Breast epithelium (tissue), 4 donors: ENCODE measurements at regions not wholly inside any gene's neighbourhood (a gene's known extent, or its start where the extent isn't known, plus 50 kb on each side); places are given as distances from the start of the nearest gene placed in this dataset.

ENCODE experiments used
- DNase-seq, 2 donors: peaks; one replicate each; pipeline ENCODE4 v3.0.0-alpha.2; 2019; ENCODE audit warnings: low spot score in 2 of 2
- H3K27ac ChIP-seq, 2 donors: fragments of 200-600 bp; sonication (generic) in 1 of 2; one replicate each; pipeline ENCODE4 v1.5.1; 2016 to 2019; ENCODE audit warnings: mild to moderate bottlenecking in 1 of 2
- H3K27me3 ChIP-seq, 2 donors: fragments of 200-600 bp; sonication (generic) in 1 of 2; one replicate each; pipeline versions ENCODE4 v1.5.1 to v1.6.0; 2017 to 2019; ENCODE audit warnings: control low read depth in 1 of 2, mild to moderate bottlenecking in 1 of 2
- H3K36me3 ChIP-seq: fragments of 200-600 bp; one replicate; pipeline ENCODE4 v1.5.1; 2019
- H3K4me1 ChIP-seq, 2 donors: fragments of 200-600 bp; sonication (generic); one replicate each; pipeline ENCODE4 v1.5.1; 2016 to 2019; ENCODE audit warnings: control low read depth in 1 of 2
- H3K4me3 ChIP-seq, 3 donors: fragments of 200-600 bp; sonication (generic); 1 replicate in 2 of 3; 2 replicates in 1 of 3; pipeline ENCODE4 v1.5.1; 2016 to 2019; ENCODE audit warnings: mild to moderate bottlenecking in 3 of 3, moderate library complexity in 2 of 3
- H3K9me3 ChIP-seq, 2 donors: fragments of 200-600 bp; sonication (generic) in 1 of 2; one replicate each; pipeline ENCODE4 v1.5.1; 2016 to 2019; ENCODE audit warnings: control low read depth in 1 of 2
- CTCF ChIP-seq, 3 donors: fragments of 450-650 bp; IDR thresholded peaks; one replicate each; pipeline ENCODE4 v1.5.1; 2016 to 2017; ENCODE audit warnings: antibody characterized with exemption in 3 of 3, mild to moderate bottlenecking in 3 of 3, moderate library complexity in 3 of 3
- POLR2A ChIP-seq: fragments of 450-650 bp; IDR thresholded peaks from one replicate; pipeline ENCODE4 v1.6.1; 2016; ENCODE audit warnings: antibody characterized with exemption, mild to moderate bottlenecking, moderate library complexity
- POLR2AphosphoS5 ChIP-seq, 3 donors: sonication (generic); formaldehyde crosslinking; IDR thresholded peaks; one replicate each; pipeline ENCODE4 v1.6.1; 2017; ENCODE audit warnings: antibody characterized with exemption in 3 of 3
- intact Hi-C: fragments of 100-400 bp; cut with DNase I; formaldehyde crosslinking; loops from one replicate; pipeline ENCODE4 v1.15.1; 2023; ENCODE audit warnings: low total_unique reads

- DNase-seq, result no peak
- Histone ChIP-seq H3K9me3 (no peaks in the 10 kb centered on the region), H3K27me3 (no peaks in the 10 kb centered on the region), H3K4me3 (no peak overlapping the region), H3K36me3 (no peaks in the 10 kb centered on the region), H3K27ac (no peak overlapping the region), H3K4me1 (no peaks in the 10 kb centered on the region)
- intact Hi-C loops, result no loop called here
- TF ChIP-seq POLR2AphosphoS5 (IDR thresholded peaks at IDR 0.05) (no peak), POLR2A (no peak), CTCF (IDR thresholded peaks at IDR 0.05) (no peak)
Measured at GRCh38 chr2:74081763-74082110, 66.0 kb downstream of the BOLA3 start.

- intact Hi-C loops, result no loop called here
- no peaks in the 10 kb centered on the region for H3K4me1 ChIP-seq
- TF ChIP-seq CTCF (IDR thresholded peaks at IDR 0.05) (no peak), POLR2AphosphoS5 (IDR thresholded peaks at IDR 0.05) (no peak), POLR2A (no peak)
- no peak overlapping the region for H3K27ac ChIP-seq
- H3K36me3 ChIP-seq, result no peaks in the 10 kb centered on the region
- no peaks in the 10 kb centered on the region for H3K27me3 ChIP-seq
- H3K4me3 ChIP-seq, result no peak overlapping the region
- H3K9me3 ChIP-seq, result no peaks in the 10 kb centered on the region
- DNase-seq, result no peak
Measured at GRCh38 chr2:74083750-74084149, 64.0 kb downstream of the BOLA3 start.
